GM23338 (cell line): ENCODE measurements at regions not wholly inside any gene's neighbourhood (a gene's known extent, or its start where the extent isn't known, plus 50 kb on each side); places are given as distances from the start of the nearest gene placed in this dataset.

Experiments
- EZH2 ChIP-seq: fragments of 200-600 bp; sonication (generic); IDR thresholded peaks from one replicate; pipeline ENCODE4 v1.8.0; 2017; ENCODE audit warnings: antibody characterized with exemption, mild to moderate bottlenecking, low read depth; ENCODE audit not compliant: unreplicated experiment
- EZH2phosphoT487 ChIP-seq: fragments of 200-600 bp; sonication (generic); IDR thresholded peaks from one replicate; pipeline ENCODE4 v1.8.1; 2018; ENCODE audit warnings: antibody characterized with exemption; ENCODE audit not compliant: unreplicated experiment
- NANOG ChIP-seq: IDR thresholded peaks from 2 replicates; pipeline ENCODE4 v1.6.1; 2016; ENCODE audit warnings: antibody characterized with exemption, borderline replicate concordance
- ZNF114 ChIP-seq: fragments of 250-450 bp; sonication (Bioruptor Pico); IDR thresholded peaks from 2 replicates; pipeline ENCODE4 v1.5.0; 2020; ENCODE audit warnings: mild to moderate bottlenecking, moderate library complexity
- ZNF331 ChIP-seq: fragments of 250-450 bp; sonication (Bioruptor Pico); IDR thresholded peaks from 2 replicates; pipeline ENCODE4 v1.5.0; 2020; ENCODE audit warnings: low read depth, mild to moderate bottlenecking, moderate library complexity
- TF ChIP-seq, protein P1 (sequence below): fragments of 250-450 bp; sonication (Bioruptor Pico); IDR thresholded peaks from 2 replicates; pipeline ENCODE4 v1.5.0; 2020; ENCODE audit warnings: mild to moderate bottlenecking, moderate library complexity
- TF ChIP-seq, protein P2 (sequence below): IDR thresholded peaks from one replicate; pipeline ENCODE4 v1.6.1; 2018; ENCODE audit warnings: antibody characterized with exemption; ENCODE audit not compliant: unreplicated experiment

DNA sequence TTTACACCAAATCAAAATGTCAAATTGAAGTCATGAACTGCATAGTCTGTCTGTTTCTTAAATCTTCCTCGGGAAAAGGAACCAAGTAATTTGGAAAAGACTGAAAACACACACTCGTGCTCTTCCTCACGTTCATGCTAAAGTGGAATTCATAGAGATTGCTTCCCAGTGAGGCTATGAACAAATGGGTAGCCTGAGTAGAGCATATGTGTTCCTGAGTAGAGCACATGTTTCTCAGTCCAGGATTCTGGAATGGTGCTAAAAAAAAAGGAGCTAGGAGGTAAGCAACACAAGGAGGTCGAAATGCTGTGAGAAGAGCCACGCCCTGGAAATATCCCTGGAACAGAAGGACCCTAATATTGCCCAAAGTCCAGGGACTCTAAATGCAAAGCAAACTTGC lies 494.2 kb upstream of the THBS1 start (continued):
- TF ChIP-seq, protein P1, sequence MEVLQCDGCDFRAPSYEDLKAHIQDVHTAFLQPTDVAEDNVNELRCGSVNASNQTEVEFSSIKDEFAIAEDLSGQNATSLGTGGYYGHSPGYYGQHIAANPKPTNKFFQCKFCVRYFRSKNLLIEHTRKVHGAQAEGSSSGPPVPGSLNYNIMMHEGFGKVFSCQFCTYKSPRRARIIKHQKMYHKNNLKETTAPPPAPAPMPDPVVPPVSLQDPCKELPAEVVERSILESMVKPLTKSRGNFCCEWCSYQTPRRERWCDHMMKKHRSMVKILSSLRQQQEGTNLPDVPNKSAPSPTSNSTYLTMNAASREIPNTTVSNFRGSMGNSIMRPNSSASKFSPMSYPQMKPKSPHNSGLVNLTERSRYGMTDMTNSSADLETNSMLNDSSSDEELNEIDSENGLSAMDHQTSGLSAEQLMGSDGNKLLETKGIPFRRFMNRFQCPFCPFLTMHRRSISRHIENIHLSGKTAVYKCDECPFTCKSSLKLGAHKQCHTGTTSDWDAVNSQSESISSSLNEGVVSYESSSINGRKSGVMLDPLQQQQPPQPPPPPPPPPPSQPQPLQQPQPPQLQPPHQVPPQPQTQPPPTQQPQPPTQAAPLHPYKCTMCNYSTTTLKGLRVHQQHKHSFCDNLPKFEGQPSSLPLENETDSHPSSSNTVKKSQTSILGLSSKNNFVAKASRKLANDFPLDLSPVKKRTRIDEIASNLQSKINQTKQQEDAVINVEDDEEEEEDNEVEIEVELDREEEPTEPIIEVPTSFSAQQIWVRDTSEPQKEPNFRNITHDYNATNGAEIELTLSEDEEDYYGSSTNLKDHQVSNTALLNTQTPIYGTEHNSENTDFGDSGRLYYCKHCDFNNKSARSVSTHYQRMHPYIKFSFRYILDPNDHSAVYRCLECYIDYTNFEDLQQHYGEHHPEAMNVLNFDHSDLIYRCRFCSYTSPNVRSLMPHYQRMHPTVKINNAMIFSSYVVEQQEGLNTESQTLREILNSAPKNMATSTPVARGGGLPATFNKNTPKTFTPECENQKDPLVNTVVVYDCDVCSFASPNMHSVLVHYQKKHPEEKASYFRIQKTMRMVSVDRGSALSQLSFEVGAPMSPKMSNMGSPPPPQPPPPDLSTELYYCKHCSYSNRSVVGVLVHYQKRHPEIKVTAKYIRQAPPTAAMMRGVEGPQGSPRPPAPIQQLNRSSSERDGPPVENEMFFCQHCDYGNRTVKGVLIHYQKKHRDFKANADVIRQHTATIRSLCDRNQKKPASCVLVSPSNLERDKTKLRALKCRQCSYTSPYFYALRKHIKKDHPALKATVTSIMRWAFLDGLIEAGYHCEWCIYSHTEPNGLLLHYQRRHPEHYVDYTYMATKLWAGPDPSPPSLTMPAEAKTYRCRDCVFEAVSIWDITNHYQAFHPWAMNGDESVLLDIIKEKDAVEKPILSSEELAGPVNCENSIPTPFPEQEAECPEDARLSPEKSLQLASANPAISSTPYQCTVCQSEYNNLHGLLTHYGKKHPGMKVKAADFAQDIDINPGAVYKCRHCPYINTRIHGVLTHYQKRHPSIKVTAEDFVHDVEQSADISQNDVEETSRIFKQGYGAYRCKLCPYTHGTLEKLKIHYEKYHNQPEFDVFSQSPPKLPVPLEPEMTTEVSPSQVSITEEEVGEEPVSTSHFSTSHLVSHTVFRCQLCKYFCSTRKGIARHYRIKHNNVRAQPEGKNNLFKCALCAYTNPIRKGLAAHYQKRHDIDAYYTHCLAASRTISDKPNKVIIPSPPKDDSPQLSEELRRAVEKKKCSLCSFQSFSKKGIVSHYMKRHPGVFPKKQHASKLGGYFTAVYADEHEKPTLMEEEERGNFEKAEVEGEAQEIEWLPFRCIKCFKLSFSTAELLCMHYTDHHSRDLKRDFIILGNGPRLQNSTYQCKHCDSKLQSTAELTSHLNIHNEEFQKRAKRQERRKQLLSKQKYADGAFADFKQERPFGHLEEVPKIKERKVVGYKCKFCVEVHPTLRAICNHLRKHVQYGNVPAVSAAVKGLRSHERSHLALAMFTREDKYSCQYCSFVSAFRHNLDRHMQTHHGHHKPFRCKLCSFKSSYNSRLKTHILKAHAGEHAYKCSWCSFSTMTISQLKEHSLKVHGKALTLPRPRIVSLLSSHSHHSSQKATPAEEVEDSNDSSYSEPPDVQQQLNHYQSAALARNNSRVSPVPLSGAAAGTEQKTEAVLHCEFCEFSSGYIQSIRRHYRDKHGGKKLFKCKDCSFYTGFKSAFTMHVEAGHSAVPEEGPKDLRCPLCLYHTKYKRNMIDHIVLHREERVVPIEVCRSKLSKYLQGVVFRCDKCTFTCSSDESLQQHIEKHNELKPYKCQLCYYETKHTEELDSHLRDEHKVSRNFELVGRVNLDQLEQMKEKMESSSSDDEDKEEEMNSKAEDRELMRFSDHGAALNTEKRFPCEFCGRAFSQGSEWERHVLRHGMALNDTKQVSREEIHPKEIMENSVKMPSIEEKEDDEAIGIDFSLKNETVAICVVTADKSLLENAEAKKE (CRISPR knock-in tag), result no peak
- TF ChIP-seq, protein P2, sequence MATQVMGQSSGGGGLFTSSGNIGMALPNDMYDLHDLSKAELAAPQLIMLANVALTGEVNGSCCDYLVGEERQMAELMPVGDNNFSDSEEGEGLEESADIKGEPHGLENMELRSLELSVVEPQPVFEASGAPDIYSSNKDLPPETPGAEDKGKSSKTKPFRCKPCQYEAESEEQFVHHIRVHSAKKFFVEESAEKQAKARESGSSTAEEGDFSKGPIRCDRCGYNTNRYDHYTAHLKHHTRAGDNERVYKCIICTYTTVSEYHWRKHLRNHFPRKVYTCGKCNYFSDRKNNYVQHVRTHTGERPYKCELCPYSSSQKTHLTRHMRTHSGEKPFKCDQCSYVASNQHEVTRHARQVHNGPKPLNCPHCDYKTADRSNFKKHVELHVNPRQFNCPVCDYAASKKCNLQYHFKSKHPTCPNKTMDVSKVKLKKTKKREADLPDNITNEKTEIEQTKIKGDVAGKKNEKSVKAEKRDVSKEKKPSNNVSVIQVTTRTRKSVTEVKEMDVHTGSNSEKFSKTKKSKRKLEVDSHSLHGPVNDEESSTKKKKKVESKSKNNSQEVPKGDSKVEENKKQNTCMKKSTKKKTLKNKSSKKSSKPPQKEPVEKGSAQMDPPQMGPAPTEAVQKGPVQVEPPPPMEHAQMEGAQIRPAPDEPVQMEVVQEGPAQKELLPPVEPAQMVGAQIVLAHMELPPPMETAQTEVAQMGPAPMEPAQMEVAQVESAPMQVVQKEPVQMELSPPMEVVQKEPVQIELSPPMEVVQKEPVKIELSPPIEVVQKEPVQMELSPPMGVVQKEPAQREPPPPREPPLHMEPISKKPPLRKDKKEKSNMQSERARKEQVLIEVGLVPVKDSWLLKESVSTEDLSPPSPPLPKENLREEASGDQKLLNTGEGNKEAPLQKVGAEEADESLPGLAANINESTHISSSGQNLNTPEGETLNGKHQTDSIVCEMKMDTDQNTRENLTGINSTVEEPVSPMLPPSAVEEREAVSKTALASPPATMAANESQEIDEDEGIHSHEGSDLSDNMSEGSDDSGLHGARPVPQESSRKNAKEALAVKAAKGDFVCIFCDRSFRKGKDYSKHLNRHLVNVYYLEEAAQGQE, result no peak
- TF ChIP-seq EZH2phosphoT487, result no peak
- TF ChIP-seq ZNF114 (CRISPR knock-in tag), result no peak
- no peak for TF ChIP-seq NANOG
- no peak for TF ChIP-seq EZH2
- no peak for TF ChIP-seq ZNF331 (CRISPR knock-in tag)
